ENCODE measurements at regions not wholly inside any gene's neighbourhood (a gene's known extent, or its start where the extent isn't known, plus 50 kb on each side); places are given as distances from the start of the nearest gene placed in this dataset.

GRCh38 chr18:1213126-1213525 is 308.5 kb downstream of the ADCYAP1 start:
- Histone ChIP-seq H4K20me1 (ENCODE audit: insufficient read depth, low read length) (no peaks in the 10 kb centered on the region), H3K4me2 (ENCODE audit: low read length) (no peak overlapping the region), H3K4me3 (ENCODE audit: insufficient read depth, low read depth, low read length) (no peak overlapping the region), H2AFZ (ENCODE audit: low read depth, low read length) (no peak overlapping the region), H3K9ac (ENCODE audit: low read length) (no peak overlapping the region), H3K9me3 (ENCODE audit: insufficient read depth, low read depth, low read length) (no peaks in the 10 kb centered on the region), H3K4me1 (ENCODE audit: insufficient read depth, low read length) (no peaks in the 10 kb centered on the region), H3K36me3 (ENCODE audit: insufficient read depth, low read length) (no peaks in the 10 kb centered on the region), H3K27ac (ENCODE audit: low read depth, low read length) (no peak overlapping the region), H3K79me2 (ENCODE audit: insufficient read depth, low read length) (no peaks in the 10 kb centered on the region), H3K27me3 (ENCODE audit: insufficient read depth, low read length) (no peaks in the 10 kb centered on the region)
- Mint-ChIP-seq H3K9me3 (ENCODE audit: unreplicated experiment) (peaks cover 2% of the 10 kb centered on the region), H3K36me3 (ENCODE audit: low read depth, unreplicated experiment) (no peaks in the 10 kb centered on the region), H3K4me3 (ENCODE audit: unreplicated experiment) (no peak overlapping the region), H3K27ac (ENCODE audit: unreplicated experiment) (no peak overlapping the region), H3K27me3 (ENCODE audit: low read depth, unreplicated experiment) (no peaks in the 10 kb centered on the region), H3K4me1 (ENCODE audit: low read depth, unreplicated experiment) (no peaks in the 10 kb centered on the region)
- no peak for FAIRE-seq
- TF ChIP-seq, protein P1, sequence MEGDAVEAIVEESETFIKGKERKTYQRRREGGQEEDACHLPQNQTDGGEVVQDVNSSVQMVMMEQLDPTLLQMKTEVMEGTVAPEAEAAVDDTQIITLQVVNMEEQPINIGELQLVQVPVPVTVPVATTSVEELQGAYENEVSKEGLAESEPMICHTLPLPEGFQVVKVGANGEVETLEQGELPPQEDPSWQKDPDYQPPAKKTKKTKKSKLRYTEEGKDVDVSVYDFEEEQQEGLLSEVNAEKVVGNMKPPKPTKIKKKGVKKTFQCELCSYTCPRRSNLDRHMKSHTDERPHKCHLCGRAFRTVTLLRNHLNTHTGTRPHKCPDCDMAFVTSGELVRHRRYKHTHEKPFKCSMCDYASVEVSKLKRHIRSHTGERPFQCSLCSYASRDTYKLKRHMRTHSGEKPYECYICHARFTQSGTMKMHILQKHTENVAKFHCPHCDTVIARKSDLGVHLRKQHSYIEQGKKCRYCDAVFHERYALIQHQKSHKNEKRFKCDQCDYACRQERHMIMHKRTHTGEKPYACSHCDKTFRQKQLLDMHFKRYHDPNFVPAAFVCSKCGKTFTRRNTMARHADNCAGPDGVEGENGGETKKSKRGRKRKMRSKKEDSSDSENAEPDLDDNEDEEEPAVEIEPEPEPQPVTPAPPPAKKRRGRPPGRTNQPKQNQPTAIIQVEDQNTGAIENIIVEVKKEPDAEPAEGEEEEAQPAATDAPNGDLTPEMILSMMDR (IDR thresholded peaks at IDR 0.05; ENCODE audit: insufficient read depth, low read depth, low read length): no peak
- TF ChIP-seq EZH2 (IDR thresholded peaks at IDR 0.05; ENCODE audit: insufficient read depth, low read length): no peak
- DNase-seq (ENCODE audit: low read depth): no peak

DNA sequence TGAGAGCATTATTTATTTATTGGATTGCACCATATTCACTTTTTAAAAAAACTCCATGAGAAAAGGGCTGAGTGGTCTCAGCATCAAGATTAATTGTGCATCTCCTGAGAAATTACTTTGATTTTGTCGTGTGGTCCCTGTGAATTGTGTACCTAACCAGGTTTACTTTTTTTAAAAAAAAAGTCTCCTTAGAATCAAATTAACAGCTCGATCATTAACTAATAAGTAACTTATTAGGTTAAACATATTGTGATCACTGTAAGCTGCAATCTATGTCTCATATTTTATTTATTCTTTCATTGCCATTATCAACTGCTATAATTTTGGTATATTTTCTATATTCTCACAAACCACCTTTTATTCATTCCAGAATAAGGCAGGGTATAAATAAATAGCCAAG is 318.2 kb downstream of the ADCYAP1 start:
- DNase-seq (ENCODE audit: low read depth) (no peak), FAIRE-seq (no peak)
- no peak for TF ChIP-seq EZH2 (IDR thresholded peaks at IDR 0.05; ENCODE audit: insufficient read depth, low read length)
- TF ChIP-seq, protein P1 (IDR thresholded peaks at IDR 0.05; ENCODE audit: insufficient read depth, low read depth, low read length): no peak
- Histone ChIP-seq H3K79me2 (ENCODE audit: insufficient read depth, low read length) (no peaks in the 10 kb centered on the region), H3K36me3 (ENCODE audit: insufficient read depth, low read length) (no peaks in the 10 kb centered on the region), H4K20me1 (ENCODE audit: insufficient read depth, low read length) (no peaks in the 10 kb centered on the region), H3K4me2 (ENCODE audit: low read length) (no peak overlapping the region), H3K4me3 (ENCODE audit: insufficient read depth, low read depth, low read length) (no peak overlapping the region), H3K9ac (ENCODE audit: low read length) (no peak overlapping the region), H3K27ac (ENCODE audit: low read depth, low read length) (no peak overlapping the region), H3K9me3 (ENCODE audit: insufficient read depth, low read depth, low read length) (no peaks in the 10 kb centered on the region), H2AFZ (ENCODE audit: low read depth, low read length) (no peak overlapping the region), H3K4me1 (ENCODE audit: insufficient read depth, low read length) (no peaks in the 10 kb centered on the region), H3K27me3 (ENCODE audit: insufficient read depth, low read length) (no peaks in the 10 kb centered on the region)
- no peaks in the 10 kb centered on the region for H3K4me1 Mint-ChIP-seq (ENCODE audit: low read depth, unreplicated experiment)
- H3K9me3 Mint-ChIP-seq (ENCODE audit: unreplicated experiment): no peaks in the 10 kb centered on the region
- no peaks in the 10 kb centered on the region for H3K36me3 Mint-ChIP-seq (ENCODE audit: low read depth, unreplicated experiment)
- no peaks in the 10 kb centered on the region for H3K27me3 Mint-ChIP-seq (ENCODE audit: low read depth, unreplicated experiment)
- H3K4me3 Mint-ChIP-seq (ENCODE audit: unreplicated experiment): no peak overlapping the region
- H3K27ac Mint-ChIP-seq (ENCODE audit: unreplicated experiment): no peak overlapping the region

GRCh38 chr18:1227025-1227424 is 322.4 kb downstream of the ADCYAP1 start:
- H3K27me3 Mint-ChIP-seq (ENCODE audit: low read depth, unreplicated experiment): no peaks in the 10 kb centered on the region
- no peaks in the 10 kb centered on the region for H3K4me1 Mint-ChIP-seq (ENCODE audit: low read depth, unreplicated experiment)
- Histone ChIP-seq H3K36me3 (ENCODE audit: insufficient read depth, low read length) (no peaks in the 10 kb centered on the region), H3K9ac (ENCODE audit: low read length) (no peak overlapping the region), H3K4me1 (ENCODE audit: insufficient read depth, low read length) (no peaks in the 10 kb centered on the region), H3K79me2 (ENCODE audit: insufficient read depth, low read length) (no peaks in the 10 kb centered on the region), H2AFZ (ENCODE audit: low read depth, low read length) (no peak overlapping the region), H3K27ac (ENCODE audit: low read depth, low read length) (no peak overlapping the region), H3K4me3 (ENCODE audit: insufficient read depth, low read depth, low read length) (no peak overlapping the region), H3K27me3 (ENCODE audit: insufficient read depth, low read length) (no peaks in the 10 kb centered on the region), H3K9me3 (ENCODE audit: insufficient read depth, low read depth, low read length) (no peaks in the 10 kb centered on the region), H3K4me2 (ENCODE audit: low read length) (no peak overlapping the region), H4K20me1 (ENCODE audit: insufficient read depth, low read length) (no peaks in the 10 kb centered on the region)
- no peak overlapping the region for H3K4me3 Mint-ChIP-seq (ENCODE audit: unreplicated experiment)
- H3K36me3 Mint-ChIP-seq (ENCODE audit: low read depth, unreplicated experiment): no peaks in the 10 kb centered on the region
- DNase-seq (ENCODE audit: low read depth) (no peak), FAIRE-seq (no peak)
- TF ChIP-seq, protein P1 (IDR thresholded peaks at IDR 0.05; ENCODE audit: insufficient read depth, low read depth, low read length): no peak
- TF ChIP-seq EZH2 (IDR thresholded peaks at IDR 0.05; ENCODE audit: insufficient read depth, low read length): no peak
- peaks cover 4% of the 10 kb centered on the region for H3K9me3 Mint-ChIP-seq (ENCODE audit: unreplicated experiment)
- no peak overlapping the region for H3K27ac Mint-ChIP-seq (ENCODE audit: unreplicated experiment)

All from astrocyte (in vitro differentiated cells and primary cell).